SK-N-SH treated with all-trans-retinoic acid at 6 μM for 48 hours (cell line): ENCODE measurements at regions not wholly inside any gene's neighbourhood (a gene's known extent, or its start where the extent isn't known, plus 50 kb on each side); places are given as distances from the start of the nearest gene placed in this dataset.

Experiments used
- ATAC-seq: fragments of 200-7000 bp; cut with Tn5 transposase; 3 replicates; pipeline ENCODE4 v1.9.1; 2020; ENCODE audit warnings: mild to moderate bottlenecking, moderate library complexity
- BACH2 ChIP-seq: fragments of 250-450 bp; sonication (Bioruptor Pico); IDR thresholded peaks from 2 replicates; pipeline ENCODE4 v1.9.0; 2021; ENCODE audit warnings: mild to moderate bottlenecking, borderline replicate concordance
- CREB5 ChIP-seq: fragments of 250-450 bp; sonication (Bioruptor Pico); IDR thresholded peaks from 2 replicates; pipeline ENCODE4 v1.5.1; 2020; ENCODE audit warnings: low read depth, mild to moderate bottlenecking, moderate library complexity
- CSRNP3 ChIP-seq: fragments of 250-450 bp; sonication (Bioruptor Pico); IDR thresholded peaks from 2 replicates; pipeline ENCODE4 v1.5.1; 2021; ENCODE audit warnings: mild to moderate bottlenecking, moderate library complexity
- ESRRG ChIP-seq: fragments of 250-450 bp; sonication (Bioruptor Pico); IDR thresholded peaks from 2 replicates; pipeline ENCODE4 v1.6.1; 2021; ENCODE audit warnings: mild to moderate bottlenecking
- GLIS3 ChIP-seq: fragments of 250-450 bp; sonication (Bioruptor Pico); IDR thresholded peaks from 2 replicates; pipeline ENCODE4 v1.5.0; 2020; ENCODE audit warnings: mild to moderate bottlenecking, moderate library complexity
- ISL1 ChIP-seq: fragments of 250-450 bp; sonication (Bioruptor Pico); IDR thresholded peaks from 2 replicates; pipeline ENCODE4 v2.1.2; 2022; ENCODE audit warnings: mild to moderate bottlenecking, moderate library complexity
- OSR1 ChIP-seq: fragments of 250-450 bp; sonication (Bioruptor Pico); IDR thresholded peaks from 2 replicates; pipeline ENCODE4 v1.8.0; 2022; ENCODE audit warnings: moderate library complexity, mild to moderate bottlenecking, inconsistent platforms
- PATZ1 ChIP-seq: fragments of 250-450 bp; sonication (Bioruptor Pico); IDR thresholded peaks from 2 replicates; pipeline ENCODE4 v1.8.0; 2020; ENCODE audit warnings: mild to moderate bottlenecking, moderate library complexity, borderline replicate concordance
- RARB ChIP-seq: fragments of 250-450 bp; sonication (Bioruptor Pico); IDR thresholded peaks from 2 replicates; pipeline ENCODE4 v1.8.0; 2021; ENCODE audit warnings: mild to moderate bottlenecking, moderate library complexity
- TCF4 ChIP-seq: fragments of 250-450 bp; sonication (Bioruptor Pico); IDR thresholded peaks from 2 replicates; pipeline ENCODE4 v1.8.0; 2021; ENCODE audit warnings: mild to moderate bottlenecking, moderate library complexity, borderline replicate concordance
- TOX ChIP-seq: fragments of 250-450 bp; sonication (Bioruptor Pico); IDR thresholded peaks from 2 replicates; pipeline ENCODE4 v1.8.0; 2021; ENCODE audit warnings: mild to moderate bottlenecking, moderate library complexity, borderline replicate concordance
- TSHZ2 ChIP-seq: fragments of 250-450 bp; sonication (Bioruptor Pico); IDR thresholded peaks from 2 replicates; pipeline ENCODE4 v1.5.0; 2020; ENCODE audit warnings: mild to moderate bottlenecking, moderate library complexity
- ZC3H10 ChIP-seq: fragments of 250-450 bp; sonication (Bioruptor Pico); IDR thresholded peaks from 2 replicates; pipeline ENCODE4 v1.5.1; 2021; ENCODE audit warnings: mild to moderate bottlenecking, moderate library complexity
- ZFP3 ChIP-seq: fragments of 250-450 bp; sonication (Bioruptor Pico); IDR thresholded peaks from 2 replicates; pipeline ENCODE4 v1.5.0; 2020; ENCODE audit warnings: mild to moderate bottlenecking, moderate library complexity
- ZNF565 ChIP-seq: fragments of 450-650 bp; formaldehyde crosslinking; conservative IDR thresholded peaks from 2 replicates; pipeline ENCODE4 v1.5.0; 2020; ENCODE audit warnings: low read depth, mild to moderate bottlenecking, moderate library complexity
- ZNF70 ChIP-seq: fragments of 450-650 bp; formaldehyde crosslinking; IDR thresholded peaks from 2 replicates; pipeline ENCODE4 v1.5.0; 2020; ENCODE audit warnings: mild to moderate bottlenecking, moderate library complexity
- ZNF8 ChIP-seq: fragments of 450-650 bp; formaldehyde crosslinking; IDR thresholded peaks from 2 replicates; pipeline ENCODE4 v1.5.0; 2020; ENCODE audit warnings: mild to moderate bottlenecking, moderate library complexity
- TF ChIP-seq, protein P1 (sequence below): fragments of 250-450 bp; sonication (Bioruptor Pico); IDR thresholded peaks from 2 replicates; pipeline ENCODE4 v1.8.0; 2021; ENCODE audit warnings: low read depth, mild to moderate bottlenecking, moderate library complexity, borderline replicate concordance

DNA sequence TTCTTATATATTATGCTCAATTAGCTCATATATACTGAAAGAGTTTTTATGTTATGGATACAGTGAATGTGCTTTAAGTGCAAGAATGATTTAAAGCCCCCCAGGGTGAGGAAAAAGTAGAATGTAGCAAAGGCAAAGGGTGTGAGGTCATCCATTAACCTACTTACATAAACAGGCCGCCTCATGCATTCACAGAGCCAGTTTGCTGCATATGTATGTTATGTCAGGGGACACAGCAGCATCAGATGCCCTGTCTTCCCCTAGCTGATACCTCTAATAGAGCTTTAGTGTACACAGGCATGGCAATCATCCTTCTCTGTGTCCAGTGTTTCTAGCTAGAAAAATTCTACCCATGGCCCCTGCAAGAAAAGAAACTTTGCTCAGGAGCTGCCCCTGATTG is 187.8 kb upstream of the FSHR start (continued):
- TF ChIP-seq PATZ1 (CRISPR knock-in tag) (no peak), TOX (CRISPR knock-in tag) (no peak)

GRCh38 chr2:49335546-49335945 is 181.2 kb upstream of the FSHR start:
- TF ChIP-seq ZNF565 (CRISPR knock-in tag) (no peak), CSRNP3 (no peak)
- no peak for ATAC-seq

- no peak for ATAC-seq
- TF ChIP-seq, protein P1, sequence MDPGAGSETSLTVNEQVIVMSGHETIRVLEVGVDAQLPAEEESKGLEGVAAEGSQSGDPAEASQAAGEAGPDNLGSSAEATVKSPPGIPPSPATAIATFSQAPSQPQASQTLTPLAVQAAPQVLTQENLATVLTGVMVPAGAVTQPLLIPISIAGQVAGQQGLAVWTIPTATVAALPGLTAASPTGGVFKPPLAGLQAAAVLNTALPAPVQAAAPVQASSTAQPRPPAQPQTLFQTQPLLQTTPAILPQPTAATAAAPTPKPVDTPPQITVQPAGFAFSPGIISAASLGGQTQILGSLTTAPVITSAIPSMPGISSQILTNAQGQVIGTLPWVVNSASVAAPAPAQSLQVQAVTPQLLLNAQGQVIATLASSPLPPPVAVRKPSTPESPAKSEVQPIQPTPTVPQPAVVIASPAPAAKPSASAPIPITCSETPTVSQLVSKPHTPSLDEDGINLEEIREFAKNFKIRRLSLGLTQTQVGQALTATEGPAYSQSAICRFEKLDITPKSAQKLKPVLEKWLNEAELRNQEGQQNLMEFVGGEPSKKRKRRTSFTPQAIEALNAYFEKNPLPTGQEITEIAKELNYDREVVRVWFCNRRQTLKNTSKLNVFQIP (CRISPR knock-in tag) = no peak
- TF ChIP-seq PATZ1 (CRISPR knock-in tag) = no peak
Observed at GRCh38 chr2:49332415-49332814, 178.1 kb upstream of the FSHR start.

GRCh38 chr2:49318531-49318930 is 164.2 kb upstream of the FSHR start:
- TF ChIP-seq GLIS3 (CRISPR knock-in tag) (no peak), TOX (CRISPR knock-in tag) (no peak)
- TF ChIP-seq, all 23 proteins: peak for 0
- ATAC-seq = no peak

DNA sequence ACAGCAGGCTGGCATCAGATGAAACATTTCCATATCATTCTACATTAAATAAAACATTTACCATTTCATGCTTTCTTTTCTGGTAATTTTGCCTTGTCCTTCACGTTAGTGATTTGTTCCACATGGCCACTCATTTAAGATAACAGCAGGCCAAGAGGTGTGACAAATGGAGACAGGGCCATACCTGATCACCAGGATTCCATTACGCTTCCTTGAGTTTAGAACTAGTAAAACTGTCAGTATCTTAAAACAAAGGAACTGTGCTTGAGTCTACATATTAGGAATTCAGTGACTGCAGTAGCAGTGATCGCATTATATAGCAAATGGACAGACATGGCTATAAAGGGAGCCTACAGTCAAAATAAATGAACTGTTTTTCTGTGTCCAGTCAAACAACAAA is 155.1 kb upstream of the FSHR start:
- no peak for ATAC-seq
- TF ChIP-seq OSR1 (CRISPR knock-in tag) (no peak), ZNF70 (CRISPR knock-in tag) (no peak), GLIS3 (CRISPR knock-in tag) (no peak), ZNF565 (CRISPR knock-in tag) (no peak), ZFP3 (CRISPR knock-in tag) (no peak)

DNA sequence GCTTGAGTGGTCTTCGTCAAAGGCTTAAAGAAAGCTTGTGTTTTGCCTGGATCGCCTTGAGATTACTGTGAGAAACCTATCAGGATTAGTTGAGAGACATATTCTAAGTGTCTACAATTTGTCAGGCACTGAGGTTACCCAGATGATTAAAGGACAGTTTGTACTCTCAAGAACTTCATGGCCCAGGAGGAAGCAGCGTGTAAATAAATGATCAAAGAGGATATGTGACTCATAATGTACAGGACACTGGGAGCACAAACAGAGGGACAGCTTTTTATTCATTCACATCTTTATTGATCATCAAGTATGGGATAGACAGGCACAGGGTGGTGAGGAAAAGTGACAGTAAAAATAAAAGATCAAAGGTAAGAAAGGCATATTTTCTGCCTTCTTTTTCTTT is 152.6 kb upstream of the FSHR start:
- no peak for ATAC-seq
- no peak for TF ChIP-seq PATZ1 (CRISPR knock-in tag)
- TF ChIP-seq ZC3H10 (CRISPR knock-in tag) = no peak
- TF ChIP-seq ISL1 = no peak
- TF ChIP-seq RARB = no peak
- no peak for TF ChIP-seq CREB5 (CRISPR knock-in tag)
- TF ChIP-seq ESRRG (CRISPR knock-in tag) = no peak
- TF ChIP-seq ZFP3 (CRISPR knock-in tag) = no peak
- TF ChIP-seq TSHZ2 (CRISPR knock-in tag) = no peak
- TF ChIP-seq, protein P1 (CRISPR knock-in tag) = no peak
- TF ChIP-seq TCF4 (CRISPR knock-in tag) = no peak
- TF ChIP-seq ZNF8 (CRISPR knock-in tag) = no peak
- TF ChIP-seq BACH2 (CRISPR knock-in tag) = no peak
